ENCODE measurements at regions not wholly inside any gene's neighbourhood (a gene's known extent, or its start where the extent isn't known, plus 50 kb on each side); places are given as distances from the start of the nearest gene placed in this dataset.
A peak's percentile ranks its signal among the peaks of the same experiment; 100 is the strongest.
"Not testable (repeated sequence)": the region's sequence is repeated elsewhere in the genome, so short reads cannot be mapped to it uniquely, and the experiment has no call there.

GRCh38 chr2:185526161-185526560 is 212.4 kb upstream of the FSIP2 start:
- no peak for ATAC-seq

GRCh38 chr2:185531721-185532120 is 206.9 kb upstream of the FSIP2 start:
- ATAC-seq, result no peak

GRCh38 chr2:185537689-185538088 is 200.9 kb upstream of the FSIP2 start:
- no peak for ATAC-seq

- no peak for ATAC-seq
These were observed 171.4 kb upstream of the FSIP2 start for GRCh38 chr2:185567196-185567595.

GRCh38 chr2:185567940-185568339 is 170.7 kb upstream of the FSIP2 start:
- ATAC-seq, result no peak

- ATAC-seq, result no peak
These were observed 160.3 kb upstream of the FSIP2 start for GRCh38 chr2:185578322-185578721.

GRCh38 chr2:185583058-185583816 is 155.4 kb upstream of the FSIP2 start:
- ATAC-seq, result peak; percentile 57

GRCh38 chr2:185585165-185585564 is 153.4 kb upstream of the FSIP2 start:
- ATAC-seq, result not testable (repeated sequence)

- ATAC-seq, result not testable (repeated sequence)
These were observed 147.3 kb upstream of the FSIP2 start for GRCh38 chr2:185591276-185591675.

- no peak for ATAC-seq
These were observed 130.7 kb upstream of the FSIP2 start for GRCh38 chr2:185607945-185608344.

- no peak for ATAC-seq
These were observed 129.8 kb upstream of the FSIP2 start for GRCh38 chr2:185608799-185609198.

GRCh38 chr2:185610301-185610700 is 128.3 kb upstream of the FSIP2 start:
- ATAC-seq, result no peak

- no peak for ATAC-seq
These were observed 120.0 kb upstream of the FSIP2 start for GRCh38 chr2:185618625-185619024.

GRCh38 chr2:185625604-185626003 is 113.0 kb upstream of the FSIP2 start:
- no peak for ATAC-seq

GRCh38 chr2:185628985-185629384 is 109.6 kb upstream of the FSIP2 start:
- no peak for ATAC-seq

GRCh38 chr2:185633621-185634020 is 105.0 kb upstream of the FSIP2 start:
- no peak for ATAC-seq

- ATAC-seq, result no peak
These were observed 99.8 kb upstream of the FSIP2 start for GRCh38 chr2:185638771-185639170.

- ATAC-seq, result no peak
These were observed 98.0 kb upstream of the FSIP2 start for GRCh38 chr2:185640588-185640987.

GRCh38 chr2:185643434-185643833 is 95.2 kb upstream of the FSIP2 start:
- no peak for ATAC-seq

- ATAC-seq, result no peak
These were observed 93.8 kb upstream of the FSIP2 start for GRCh38 chr2:185644828-185645227.

- ATAC-seq, result no peak
These were observed 93.1 kb upstream of the FSIP2 start for GRCh38 chr2:185645529-185645928.

- no peak for ATAC-seq
These were observed 79.9 kb upstream of the FSIP2 start for GRCh38 chr2:185658750-185659149.

GRCh38 chr2:185663811-185664210 is 74.8 kb upstream of the FSIP2 start:
- no peak for ATAC-seq

GRCh38 chr2:185664384-185664783 is 74.2 kb upstream of the FSIP2 start:
- no peak for ATAC-seq

- no peak for ATAC-seq
These were observed 73.3 kb upstream of the FSIP2 start for GRCh38 chr2:185665251-185665814.

Data from esophagus mucosa (tissue), 1 donor.